ENCODE measurements at regions not wholly inside any gene's neighbourhood (a gene's known extent, or its start where the extent isn't known, plus 50 kb on each side); places are given as distances from the start of the nearest gene placed in this dataset.

DNA sequence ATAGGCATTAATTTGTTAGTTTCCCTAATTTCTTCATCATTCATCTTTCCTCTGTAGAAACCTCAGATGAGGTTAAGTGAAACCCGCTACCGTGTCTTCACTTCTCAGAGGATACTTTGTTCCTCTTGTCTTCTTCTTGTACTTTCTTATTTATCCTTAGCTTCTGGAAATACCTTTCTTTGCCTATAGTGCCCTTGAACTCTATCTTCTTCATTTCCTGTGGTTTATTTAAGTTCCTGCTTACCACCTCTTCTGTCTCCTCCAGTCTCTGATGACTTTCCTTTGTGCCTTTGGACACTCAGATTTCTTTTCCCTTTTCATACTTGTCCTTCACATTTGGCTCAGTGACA, 159.6 kb upstream of the LEF1 start:
- DNase-seq (ENCODE audit: low read depth) = no peak

DNA sequence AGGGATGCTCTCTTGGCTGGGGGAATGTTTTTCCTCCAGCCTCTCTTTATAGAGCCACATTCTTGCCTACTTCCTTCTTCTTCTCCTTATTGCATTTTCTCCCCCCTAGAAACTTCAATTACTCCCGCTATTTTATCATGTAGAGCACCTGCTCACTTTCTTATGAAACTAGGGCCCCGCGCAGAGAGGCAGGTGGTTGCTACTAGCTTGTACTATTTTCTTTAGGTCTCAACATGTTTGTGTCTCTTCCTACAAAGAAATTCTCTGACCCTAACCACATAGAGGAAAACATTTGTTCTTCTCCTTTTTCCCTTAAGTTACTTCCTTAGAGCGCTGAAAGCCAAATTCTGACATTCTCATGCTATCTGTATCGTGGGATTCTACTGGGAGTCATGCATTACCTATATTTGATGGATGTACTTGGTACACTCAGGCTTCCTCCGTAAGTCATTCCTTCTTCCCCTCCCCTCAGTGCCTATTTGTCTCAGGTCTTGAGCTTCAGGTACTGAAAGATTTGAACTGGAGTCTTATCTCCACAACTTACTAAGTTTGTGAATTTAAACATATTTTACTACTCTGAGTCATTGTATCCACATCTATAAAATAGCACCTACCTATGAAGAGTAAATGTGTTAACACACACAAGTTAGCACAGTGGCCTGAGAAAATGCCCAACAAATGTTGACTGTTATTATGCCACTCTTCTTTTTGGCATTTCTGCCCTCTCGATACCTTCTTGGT, 159.1 kb upstream of the LEF1 start:
- no peak for DNase-seq (ENCODE audit: low read depth)
- TF ChIP-seq, protein P1, sequence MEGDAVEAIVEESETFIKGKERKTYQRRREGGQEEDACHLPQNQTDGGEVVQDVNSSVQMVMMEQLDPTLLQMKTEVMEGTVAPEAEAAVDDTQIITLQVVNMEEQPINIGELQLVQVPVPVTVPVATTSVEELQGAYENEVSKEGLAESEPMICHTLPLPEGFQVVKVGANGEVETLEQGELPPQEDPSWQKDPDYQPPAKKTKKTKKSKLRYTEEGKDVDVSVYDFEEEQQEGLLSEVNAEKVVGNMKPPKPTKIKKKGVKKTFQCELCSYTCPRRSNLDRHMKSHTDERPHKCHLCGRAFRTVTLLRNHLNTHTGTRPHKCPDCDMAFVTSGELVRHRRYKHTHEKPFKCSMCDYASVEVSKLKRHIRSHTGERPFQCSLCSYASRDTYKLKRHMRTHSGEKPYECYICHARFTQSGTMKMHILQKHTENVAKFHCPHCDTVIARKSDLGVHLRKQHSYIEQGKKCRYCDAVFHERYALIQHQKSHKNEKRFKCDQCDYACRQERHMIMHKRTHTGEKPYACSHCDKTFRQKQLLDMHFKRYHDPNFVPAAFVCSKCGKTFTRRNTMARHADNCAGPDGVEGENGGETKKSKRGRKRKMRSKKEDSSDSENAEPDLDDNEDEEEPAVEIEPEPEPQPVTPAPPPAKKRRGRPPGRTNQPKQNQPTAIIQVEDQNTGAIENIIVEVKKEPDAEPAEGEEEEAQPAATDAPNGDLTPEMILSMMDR (conservative IDR thresholded peaks at IDR 0.05; ENCODE audit: control insufficient read depth, insufficient read depth, low read depth, low read length) = no peak
- no peak overlapping the region for H3K4me3 ChIP-seq (ENCODE audit: control insufficient read depth, low read depth, low read length)

More for the DNA sequence above, 159.6 kb upstream of the LEF1 start:
- no peak overlapping the region for H3K4me3 ChIP-seq (ENCODE audit: control insufficient read depth, low read depth, low read length)
- TF ChIP-seq, protein P1 (conservative IDR thresholded peaks at IDR 0.05; ENCODE audit: control insufficient read depth, insufficient read depth, low read depth, low read length) = no peak

DNA sequence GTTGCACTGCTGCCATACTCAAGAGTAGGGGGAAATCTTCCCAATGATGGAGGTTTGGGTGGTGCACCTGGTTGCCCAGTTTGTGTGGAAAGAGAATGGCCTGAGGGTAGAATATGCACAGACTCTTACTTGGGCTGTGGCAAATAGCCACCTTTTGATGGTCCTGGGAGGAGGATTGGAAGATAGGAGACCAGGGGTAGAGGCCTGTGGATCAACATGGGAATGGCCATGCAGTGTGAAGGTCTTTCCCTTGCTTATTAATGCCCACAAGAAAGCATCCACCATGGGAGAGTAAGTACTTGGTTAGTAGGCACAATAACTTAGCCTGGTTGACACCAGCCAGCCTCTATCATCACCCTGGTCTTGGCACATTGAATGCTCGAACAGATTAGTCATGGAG, 156.8 kb upstream of the LEF1 start:
- no peak for DNase-seq (ENCODE audit: low read depth)
- TF ChIP-seq, protein P1 (conservative IDR thresholded peaks at IDR 0.05; ENCODE audit: control insufficient read depth, insufficient read depth, low read depth, low read length) = no peak
- H3K4me3 ChIP-seq (ENCODE audit: control insufficient read depth, low read depth, low read length) = no peak overlapping the region

DNA sequence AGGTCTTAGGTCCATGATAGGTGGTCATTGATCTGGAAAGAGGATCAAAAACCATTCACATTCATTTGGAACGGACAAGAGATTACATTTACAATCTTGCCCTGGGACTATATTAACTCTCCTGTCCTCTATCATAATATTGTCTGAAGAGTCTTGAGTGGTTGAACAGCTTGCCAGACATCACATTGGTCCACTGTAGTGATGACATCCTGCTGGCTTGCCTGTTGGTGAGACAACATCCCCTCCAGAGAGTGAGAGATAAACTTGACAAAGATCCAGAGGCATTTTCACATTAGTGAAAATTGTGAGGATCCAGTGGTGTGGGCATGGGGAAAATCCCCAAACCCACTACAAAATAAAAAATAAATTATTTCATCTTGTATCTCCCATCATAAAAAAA, 155.7 kb upstream of the LEF1 start:
- H3K4me3 ChIP-seq (ENCODE audit: control insufficient read depth, low read depth, low read length) = no peak overlapping the region
- DNase-seq (ENCODE audit: low read depth) = no peak
- TF ChIP-seq, protein P1 (conservative IDR thresholded peaks at IDR 0.05; ENCODE audit: control insufficient read depth, insufficient read depth, low read depth, low read length) = no peak

DNA sequence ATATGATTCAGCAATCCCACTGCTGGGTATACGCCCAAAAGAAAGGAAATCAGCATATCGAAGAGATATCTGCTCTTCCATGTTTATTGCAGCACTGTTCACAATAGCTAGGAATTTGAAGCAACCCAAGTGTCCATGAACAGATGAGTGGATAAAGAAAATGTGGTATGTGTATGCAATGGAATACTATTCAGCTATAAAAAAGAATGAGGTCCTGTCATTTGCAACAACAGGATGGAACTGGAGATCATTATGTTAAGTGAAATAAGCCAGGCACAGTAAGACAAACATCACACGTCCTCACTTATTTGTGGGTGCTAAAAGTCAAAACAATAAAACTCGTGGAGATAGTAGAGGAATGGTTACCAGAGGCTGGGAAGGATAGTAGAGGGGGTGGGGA, 153.8 kb upstream of the LEF1 start:
- TF ChIP-seq, protein P1 (conservative IDR thresholded peaks at IDR 0.05; ENCODE audit: control insufficient read depth, insufficient read depth, low read depth, low read length) = no peak
- H3K4me3 ChIP-seq (ENCODE audit: control insufficient read depth, low read depth, low read length) = no peak overlapping the region
- DNase-seq (ENCODE audit: low read depth) = no peak

DNA sequence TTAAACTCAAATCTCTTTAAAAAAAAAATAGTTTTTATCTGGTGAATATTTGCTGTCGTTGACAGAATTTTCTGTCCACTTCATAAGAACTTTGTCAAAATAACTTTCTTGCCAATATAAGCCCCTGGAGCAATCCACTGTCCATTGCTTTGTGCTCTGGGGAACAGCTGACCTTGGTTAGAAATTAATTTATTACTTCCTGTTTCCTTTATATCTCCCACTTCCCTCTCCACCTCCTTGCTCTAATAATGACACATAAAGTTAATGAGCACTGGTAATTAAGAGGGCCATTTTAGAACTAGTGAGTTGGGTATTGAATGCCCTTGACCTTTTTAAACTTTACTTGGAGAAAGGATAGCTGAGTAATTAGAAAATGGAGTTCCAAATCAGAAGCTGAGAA, 151.3 kb upstream of the LEF1 start:
- no peak for DNase-seq (ENCODE audit: low read depth)
- TF ChIP-seq, protein P1 (conservative IDR thresholded peaks at IDR 0.05; ENCODE audit: control insufficient read depth, insufficient read depth, low read depth, low read length) = no peak
- H3K4me3 ChIP-seq (ENCODE audit: control insufficient read depth, low read depth, low read length) = no peak overlapping the region

DNA sequence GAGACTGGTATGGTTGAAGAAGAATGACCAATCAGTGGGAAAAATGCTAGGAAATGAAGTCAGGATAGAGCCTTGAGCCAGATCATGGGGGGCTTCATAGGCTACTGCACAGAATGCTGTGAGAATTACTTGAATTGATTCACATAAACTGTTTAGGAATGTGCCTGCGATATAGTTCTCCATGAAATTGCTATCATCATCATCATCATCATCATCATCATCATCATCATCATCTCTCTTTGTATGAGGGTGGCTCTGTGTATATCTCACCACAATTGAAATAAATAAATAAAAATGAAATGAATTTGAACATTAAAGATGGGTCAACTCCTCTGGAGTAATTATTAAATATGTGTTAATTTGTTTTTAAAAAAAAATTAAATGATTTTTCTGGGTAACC, 148.6 kb upstream of the LEF1 start:
- TF ChIP-seq, protein P1 (conservative IDR thresholded peaks at IDR 0.05; ENCODE audit: control insufficient read depth, insufficient read depth, low read depth, low read length) = no peak
- H3K4me3 ChIP-seq (ENCODE audit: control insufficient read depth, low read depth, low read length) = no peak overlapping the region
- DNase-seq (ENCODE audit: low read depth) = no peak

All from fibroblast of mammary gland (primary cell).